B cell (primary cell): ENCODE measurements at regions not wholly inside any gene's neighbourhood (a gene's known extent, or its start where the extent isn't known, plus 50 kb on each side); places are given as distances from the start of the nearest gene placed in this dataset.

Experiments used
- ATAC-seq: fragments of 200-7000 bp; cut with Tn5 transposase; one replicate; pipeline ENCODE4 v1.10.0; 2021; ENCODE audit warnings: low read depth, mild to moderate bottlenecking, moderate number of reproducible peaks, moderate library complexity
- CTCF ChIA-PET: fragments of 350-600 bp; sonication (Branson Sonifier 250); formaldehyde crosslinking; loops from one replicate; lab custom pipeline; 2021; ENCODE audit warnings: antibody characterized with exemption, inconsistent platforms; lab: Charles Lee
- POLR2A ChIA-PET: fragments of 350-600 bp; sonication (Branson Sonifier 250); formaldehyde crosslinking; loops from one replicate; lab custom pipeline; 2021; ENCODE audit warnings: antibody characterized with exemption; lab: Charles Lee
- DNase-seq: peaks from one replicate; pipeline ENCODE4 v3.0.0; 2013
- H2AFZ ChIP-seq: 2 replicates; pipeline ENCODE4 v1.6.1; 2012; ENCODE audit warnings: mild to moderate bottlenecking, low read depth, low read length; ENCODE audit not compliant: insufficient read depth, poor library complexity, severe bottlenecking
- H3K27ac ChIP-seq, 2 donors: 1 replicate in 1 of 2; 2 replicates in 1 of 2; pipeline ENCODE4 v1.5.1; 2012 to 2013; ENCODE audit warnings: low read length in 2 of 2, mild to moderate bottlenecking in 2 of 2, moderate library complexity in 1 of 2
- H3K27me3 ChIP-seq, 4 experiments: fragments of 200-600 bp in 1 of 4; sonication (generic) in 1 of 4; replicated peaks in 1 of 4; 1 replicate in 2 of 4; 2 replicates in 2 of 4; pipeline versions ENCODE4 v1.6.1 to v1.7.0; 2013 to 2016; ENCODE audit warnings: low read length in 3 of 4, mild to moderate bottlenecking in 2 of 4, mixed read lengths in 1 of 4, moderate library complexity in 1 of 4; ENCODE audit not compliant: insufficient read depth in 4 of 4, control insufficient read depth in 3 of 4; ENCODE audit errors: control extremely low read depth in 1 of 4
- H3K36me3 ChIP-seq, 2 experiments: replicated peaks in 1 of 2; 1 replicate in 1 of 2; 2 replicates in 1 of 2; pipeline versions ENCODE4 v1.6.1 to v1.7.1; 2013; ENCODE audit warnings: low read length in 1 of 2; ENCODE audit not compliant: insufficient read depth in 2 of 2, control insufficient read depth in 1 of 2; ENCODE audit errors: control extremely low read depth in 1 of 2, extremely low read depth in 1 of 2
- H3K4me1 ChIP-seq, 2 donors: fragments of 200-600 bp in 1 of 2; sonication (generic) in 1 of 2; 1 replicate in 1 of 2; 2 replicates in 1 of 2; pipeline versions ENCODE4 v1.5.1 to v1.6.1; 2013 to 2017; ENCODE audit warnings: low read length in 2 of 2; ENCODE audit not compliant: control insufficient read depth in 2 of 2, insufficient read depth in 2 of 2
- H3K4me2 ChIP-seq: replicated peaks from 2 replicates; pipeline ENCODE3; 2012; ENCODE audit warnings: mild to moderate bottlenecking, low read depth, low read length; ENCODE audit not compliant: poor library complexity, severe bottlenecking
- H3K4me3 ChIP-seq, 5 experiments: fragments of 200-600 bp in 1 of 5; sonication (generic) in 1 of 5; 1 replicate in 3 of 5; 2 replicates in 2 of 5; pipeline versions ENCODE4 v1.5.1 to v1.7.0; 2011 to 2016; ENCODE audit warnings: low read length in 4 of 5, mild to moderate bottlenecking in 4 of 5, low read depth in 2 of 5, control low read depth in 1 of 5, moderate library complexity in 1 of 5; ENCODE audit not compliant: insufficient read depth in 1 of 5; ENCODE audit errors: control extremely low read depth in 1 of 5, extremely low read depth in 1 of 5
- H3K79me2 ChIP-seq: fragments of 200-600 bp; sonication (generic); one replicate; pipeline ENCODE4 v1.6.0; 2016; ENCODE audit warnings: low read length; ENCODE audit not compliant: control insufficient read depth, insufficient read depth
- H3K9ac ChIP-seq: fragments of 200-600 bp; sonication (generic); 2 replicates; pipeline ENCODE4 v1.6.1; 2017; ENCODE audit warnings: mild to moderate bottlenecking, low read length, moderate library complexity
- H3K9me3 ChIP-seq, 3 donors: one replicate each; pipeline versions ENCODE4 v1.6.1 to v1.7.1; 2013; ENCODE audit warnings: low read length in 2 of 3; ENCODE audit not compliant: control insufficient read depth in 2 of 3, insufficient read depth in 1 of 3; ENCODE audit errors: control extremely low read depth in 1 of 3
- H4K20me1 ChIP-seq: 2 replicates; pipeline ENCODE4 v1.6.0; 2012; ENCODE audit warnings: mild to moderate bottlenecking, low read length; ENCODE audit not compliant: insufficient read depth, control insufficient read depth, poor library complexity, severe bottlenecking
- H3K27ac Mint-ChIP-seq: one replicate; pipeline ENCODE4 v1.8.0; 2021; ENCODE audit warnings: mixed read lengths
- H3K27me3 Mint-ChIP-seq: one replicate; pipeline ENCODE4 v1.8.0; 2021; ENCODE audit warnings: mixed read lengths
- H3K4me1 Mint-ChIP-seq: one replicate; pipeline ENCODE4 v1.8.0; 2021; ENCODE audit warnings: mixed read lengths
- H3K4me3 Mint-ChIP-seq: one replicate; pipeline ENCODE4 v1.8.0; 2021; ENCODE audit warnings: mixed read lengths
- H3K9me3 Mint-ChIP-seq: one replicate; pipeline ENCODE4 v1.8.0; 2022; ENCODE audit warnings: mixed read lengths; ENCODE audit not compliant: insufficient read depth
- EZH2 ChIP-seq: IDR thresholded peaks from 2 replicates; pipeline ENCODE4 v1.6.1; 2012; ENCODE audit warnings: borderline replicate concordance, low read depth, mild to moderate bottlenecking, moderate library complexity, low read length; ENCODE audit not compliant: insufficient read depth, poor library complexity, severe bottlenecking
- WGBS: methylation state at CpG from one replicate; pipeline ENCODE4 v1.1.5; 2013; ENCODE audit warnings: missing lambda C conversion rate; ENCODE audit not compliant: insufficient coverage; 5-methylcytosine and 5-hydroxymethylcytosine counted together
- intact Hi-C: fragments of 100-400 bp; cut with micrococcal nuclease; formaldehyde crosslinking; loops from one replicate; pipeline ENCODE4 v1.10.0; 2022
- TF ChIP-seq, protein P1 (sequence below): fragments of 200-600 bp; IDR thresholded peaks from one replicate; pipeline ENCODE4 v1.8.0; 2022; ENCODE audit warnings: antibody characterized with exemption, mild to moderate bottlenecking

DNA sequence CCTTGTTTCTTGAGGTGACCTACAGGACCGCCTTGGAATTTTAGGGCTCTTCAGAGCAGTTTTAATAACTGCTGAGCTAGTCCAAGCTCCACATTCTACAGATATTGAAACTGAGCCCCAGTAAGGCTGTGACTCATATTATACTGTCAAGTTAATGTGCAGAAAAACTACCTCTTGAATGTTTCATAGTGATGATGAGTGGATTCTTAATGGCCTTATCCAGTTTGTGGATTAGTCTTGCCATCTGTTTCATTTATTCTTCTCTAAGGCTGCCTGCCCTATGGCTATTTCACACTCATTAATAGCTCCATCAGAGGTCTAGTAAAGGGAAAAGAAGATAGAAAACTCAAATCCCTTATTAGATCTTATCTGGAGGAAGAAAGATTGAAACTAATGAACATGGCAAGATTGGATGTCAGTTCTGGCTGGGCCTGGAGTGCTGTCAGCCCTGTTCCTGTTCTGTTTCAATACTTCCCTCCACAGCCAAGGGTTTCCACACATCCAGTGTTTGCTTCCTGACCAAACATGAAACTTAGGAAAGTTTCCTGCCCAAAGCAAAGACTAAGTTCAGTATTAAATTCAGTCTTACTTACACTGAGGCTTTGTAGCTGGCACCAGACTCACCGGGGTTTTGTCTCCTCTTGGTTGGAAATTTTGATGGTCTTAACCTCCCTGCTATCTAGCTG lies 215.6 kb upstream of the DMAC1 start:
- Histone ChIP-seq H3K4me3 (no peak overlapping the region), H3K9me3 (peaks cover 0 to 2% (median 0%) of the 10 kb centered on the region in 3 donors), H3K36me3 (no peaks in the 10 kb centered on the region), H3K4me2 (no peak overlapping the region), H3K79me2 (no peaks in the 10 kb centered on the region), H3K4me1 (no peaks in the 10 kb centered on the region), H3K27me3 (no peaks in the 10 kb centered on the region), H3K9ac (no peak overlapping the region), H4K20me1 (no peaks in the 10 kb centered on the region), H2AFZ (no peak overlapping the region), H3K27ac (no peak overlapping the region)
- intact Hi-C loops = no loop called here
- DNase-seq (no peak), ATAC-seq (no peak)
- ChIA-PET CTCF (no interaction called here), POLR2A (no interaction called here)
- H3K4me3 Mint-ChIP-seq = no peak overlapping the region
- no peak for TF ChIP-seq EZH2
- TF ChIP-seq, protein P1, sequence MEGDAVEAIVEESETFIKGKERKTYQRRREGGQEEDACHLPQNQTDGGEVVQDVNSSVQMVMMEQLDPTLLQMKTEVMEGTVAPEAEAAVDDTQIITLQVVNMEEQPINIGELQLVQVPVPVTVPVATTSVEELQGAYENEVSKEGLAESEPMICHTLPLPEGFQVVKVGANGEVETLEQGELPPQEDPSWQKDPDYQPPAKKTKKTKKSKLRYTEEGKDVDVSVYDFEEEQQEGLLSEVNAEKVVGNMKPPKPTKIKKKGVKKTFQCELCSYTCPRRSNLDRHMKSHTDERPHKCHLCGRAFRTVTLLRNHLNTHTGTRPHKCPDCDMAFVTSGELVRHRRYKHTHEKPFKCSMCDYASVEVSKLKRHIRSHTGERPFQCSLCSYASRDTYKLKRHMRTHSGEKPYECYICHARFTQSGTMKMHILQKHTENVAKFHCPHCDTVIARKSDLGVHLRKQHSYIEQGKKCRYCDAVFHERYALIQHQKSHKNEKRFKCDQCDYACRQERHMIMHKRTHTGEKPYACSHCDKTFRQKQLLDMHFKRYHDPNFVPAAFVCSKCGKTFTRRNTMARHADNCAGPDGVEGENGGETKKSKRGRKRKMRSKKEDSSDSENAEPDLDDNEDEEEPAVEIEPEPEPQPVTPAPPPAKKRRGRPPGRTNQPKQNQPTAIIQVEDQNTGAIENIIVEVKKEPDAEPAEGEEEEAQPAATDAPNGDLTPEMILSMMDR = no peak
- H3K9me3 Mint-ChIP-seq = no peaks in the 10 kb centered on the region
- no peaks in the 10 kb centered on the region for H3K27me3 Mint-ChIP-seq
- H3K4me1 Mint-ChIP-seq = no peaks in the 10 kb centered on the region
- WGBS = 100% methylated on average over 2 of the region's 2 CpGs
- no peak overlapping the region for H3K27ac Mint-ChIP-seq

DNA sequence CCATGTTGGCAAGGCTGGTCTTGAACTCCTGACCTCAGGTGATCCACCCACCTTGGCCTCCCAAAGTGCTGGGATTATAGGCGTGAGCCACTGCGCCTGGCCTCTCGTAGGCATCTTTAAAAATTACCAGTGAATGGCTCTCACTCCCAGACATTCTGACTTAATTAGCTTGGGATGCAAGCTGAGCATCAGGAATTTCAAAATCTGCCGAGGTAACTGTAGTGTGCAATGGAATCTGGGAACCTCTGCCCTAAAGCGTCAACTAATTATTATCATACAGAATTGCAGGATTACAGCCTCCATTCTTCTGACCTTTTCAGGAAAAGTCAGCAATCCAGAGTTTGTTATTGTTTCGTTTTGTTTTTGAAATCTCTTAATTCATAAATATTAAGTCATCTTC lies 213.4 kb upstream of the DMAC1 start:
- 100% methylated on average over 1 of the region's 6 CpGs for WGBS
- Mint-ChIP-seq H3K4me1 (no peaks in the 10 kb centered on the region), H3K27ac (no peak overlapping the region), H3K4me3 (no peak overlapping the region), H3K9me3 (no peaks in the 10 kb centered on the region), H3K27me3 (no peaks in the 10 kb centered on the region)
- Histone ChIP-seq H3K79me2 (no peaks in the 10 kb centered on the region), H3K4me2 (no peak overlapping the region), H3K9ac (no peak overlapping the region), H3K27ac (no peak overlapping the region), H3K9me3 (no peaks in the 10 kb centered on the region), H3K27me3 (no peaks in the 10 kb centered on the region), H3K4me1 (no peaks in the 10 kb centered on the region), H3K36me3 (no peaks in the 10 kb centered on the region), H2AFZ (no peak overlapping the region), H3K4me3 (no peak overlapping the region), H4K20me1 (no peaks in the 10 kb centered on the region)
- no peak for TF ChIP-seq EZH2
- TF ChIP-seq, protein P1 = no peak
- DNase-seq (no peak), ATAC-seq (no peak)
- CTCF ChIA-PET = no interaction called here
- POLR2A ChIA-PET = no interaction called here
- intact Hi-C loops = no loop called here
